Fibroblast of the aortic adventitia (primary cell): ENCODE measurements at regions not wholly inside any gene's neighbourhood (a gene's known extent, or its start where the extent isn't known, plus 50 kb on each side); places are given as distances from the start of the nearest gene placed in this dataset.
"Not testable (repeated sequence)": the region's sequence is repeated elsewhere in the genome, so short reads cannot be mapped to it uniquely, and the experiment has no call there.

ENCODE experiments used
- DNase-seq: peaks from one replicate; pipeline ENCODE4 v3.0.0-alpha.2; 2010; ENCODE audit warnings: low read depth
- H3K4me3 ChIP-seq: 2 replicates; pipeline ENCODE4 v1.5.1; 2011; ENCODE audit warnings: low read depth, mild to moderate bottlenecking, control low read depth, low read length, moderate library complexity
- TF ChIP-seq, protein P1 (sequence below): IDR thresholded peaks from 2 replicates; pipeline ENCODE4 v1.5.1; 2011; ENCODE audit warnings: mild to moderate bottlenecking, low read length, control low read depth, inconsistent platforms; ENCODE audit not compliant: insufficient read depth

DNA sequence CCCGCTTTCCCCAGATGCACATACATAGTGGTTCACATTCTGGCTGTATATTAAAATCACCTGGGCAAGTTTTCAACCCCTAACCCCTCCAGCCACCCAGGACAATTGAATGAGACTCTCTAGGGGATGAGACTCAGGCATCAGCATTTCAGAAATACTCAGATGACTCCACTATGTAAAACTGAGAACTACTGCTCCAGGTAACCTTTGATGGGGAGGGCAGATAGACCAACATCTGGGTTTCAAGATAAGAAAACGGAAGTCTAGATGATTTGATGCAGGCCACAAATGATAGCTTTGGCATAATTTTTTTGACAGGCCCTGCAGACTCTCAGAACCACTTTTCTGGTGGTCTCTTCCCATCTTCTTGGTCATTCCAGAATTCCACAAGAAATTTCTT lies 341.1 kb downstream of the EMP1 start:
- no peak for DNase-seq
- TF ChIP-seq, protein P1, sequence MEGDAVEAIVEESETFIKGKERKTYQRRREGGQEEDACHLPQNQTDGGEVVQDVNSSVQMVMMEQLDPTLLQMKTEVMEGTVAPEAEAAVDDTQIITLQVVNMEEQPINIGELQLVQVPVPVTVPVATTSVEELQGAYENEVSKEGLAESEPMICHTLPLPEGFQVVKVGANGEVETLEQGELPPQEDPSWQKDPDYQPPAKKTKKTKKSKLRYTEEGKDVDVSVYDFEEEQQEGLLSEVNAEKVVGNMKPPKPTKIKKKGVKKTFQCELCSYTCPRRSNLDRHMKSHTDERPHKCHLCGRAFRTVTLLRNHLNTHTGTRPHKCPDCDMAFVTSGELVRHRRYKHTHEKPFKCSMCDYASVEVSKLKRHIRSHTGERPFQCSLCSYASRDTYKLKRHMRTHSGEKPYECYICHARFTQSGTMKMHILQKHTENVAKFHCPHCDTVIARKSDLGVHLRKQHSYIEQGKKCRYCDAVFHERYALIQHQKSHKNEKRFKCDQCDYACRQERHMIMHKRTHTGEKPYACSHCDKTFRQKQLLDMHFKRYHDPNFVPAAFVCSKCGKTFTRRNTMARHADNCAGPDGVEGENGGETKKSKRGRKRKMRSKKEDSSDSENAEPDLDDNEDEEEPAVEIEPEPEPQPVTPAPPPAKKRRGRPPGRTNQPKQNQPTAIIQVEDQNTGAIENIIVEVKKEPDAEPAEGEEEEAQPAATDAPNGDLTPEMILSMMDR, result no peak

DNA sequence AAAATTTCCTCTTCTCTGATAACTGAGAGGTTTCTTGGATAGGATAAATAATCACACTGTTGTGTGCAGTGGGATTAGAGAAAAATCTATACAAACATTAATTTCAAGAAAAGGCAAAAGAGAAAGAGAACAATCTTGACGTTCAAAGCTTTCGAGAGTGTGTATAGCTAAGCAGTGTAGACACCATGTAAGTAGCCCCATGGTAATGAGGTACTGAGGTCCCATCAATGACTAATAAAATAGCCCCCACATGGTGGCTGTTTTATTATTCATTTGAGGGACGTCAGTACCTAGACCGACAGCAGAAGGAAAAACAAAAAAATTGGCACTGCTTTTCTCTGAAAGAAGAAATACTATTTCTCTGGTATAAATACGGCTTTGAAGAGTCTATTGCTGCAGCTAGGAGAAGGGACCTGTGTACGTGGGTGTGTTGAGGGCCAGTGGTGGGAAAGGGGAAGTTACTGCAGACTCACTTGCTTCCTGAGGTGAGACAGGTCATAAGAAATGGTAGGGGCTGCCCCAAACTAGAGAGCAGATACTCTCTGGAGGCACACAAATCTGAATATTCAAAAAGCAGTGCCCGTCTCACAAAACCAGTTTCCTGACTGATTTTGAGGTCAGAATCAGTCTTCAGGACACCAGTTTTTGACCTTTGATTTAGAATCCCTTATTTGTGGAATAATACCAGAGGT lies 339.8 kb downstream of the EMP1 start:
- no peak for DNase-seq
- TF ChIP-seq, protein P1, result no peak
- H3K4me3 ChIP-seq, result no peak overlapping the region

More for the DNA sequence above, 341.1 kb downstream of the EMP1 start:
- no peak overlapping the region for H3K4me3 ChIP-seq

DNA sequence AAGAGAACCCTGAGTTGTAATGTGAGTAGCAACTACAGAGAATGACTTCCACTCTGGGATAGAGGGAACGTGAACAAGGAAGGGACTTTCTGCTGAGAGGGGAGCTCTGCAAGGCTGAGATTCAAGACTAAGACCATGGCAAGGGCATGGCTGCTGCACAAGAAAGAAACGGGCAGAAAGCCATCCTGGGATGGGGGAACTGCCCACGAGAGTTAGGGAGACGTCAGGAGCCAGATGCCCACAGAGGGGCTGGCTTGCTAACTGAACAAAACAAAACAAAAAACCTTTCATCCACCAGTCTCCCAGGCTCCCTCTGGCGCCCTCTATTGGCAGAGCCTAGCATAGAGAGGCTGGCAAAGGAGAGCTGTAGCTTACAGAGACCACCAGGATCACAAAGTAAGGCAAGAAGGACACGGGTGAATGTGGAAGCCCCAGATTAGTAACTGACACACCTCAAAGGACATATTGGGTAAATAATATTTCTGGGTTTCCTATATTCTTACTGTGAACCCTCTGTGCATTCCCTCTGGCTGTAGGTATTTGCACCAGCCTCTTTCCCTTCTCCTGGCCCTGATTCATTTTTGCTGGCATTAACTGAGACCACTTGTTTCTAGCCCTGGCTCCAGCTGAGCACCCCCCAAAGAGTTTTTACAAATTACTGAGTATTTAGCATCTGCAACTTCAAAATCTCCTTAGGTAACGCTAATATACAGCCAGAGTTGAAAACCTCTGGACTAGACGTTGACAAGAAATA lies 338.3 kb downstream of the EMP1 start:
- TF ChIP-seq, protein P1, result peak; percentile 99
- peak; percentile 61 for DNase-seq
- peak overlapping the region; percentile 45 for H3K4me3 ChIP-seq

DNA sequence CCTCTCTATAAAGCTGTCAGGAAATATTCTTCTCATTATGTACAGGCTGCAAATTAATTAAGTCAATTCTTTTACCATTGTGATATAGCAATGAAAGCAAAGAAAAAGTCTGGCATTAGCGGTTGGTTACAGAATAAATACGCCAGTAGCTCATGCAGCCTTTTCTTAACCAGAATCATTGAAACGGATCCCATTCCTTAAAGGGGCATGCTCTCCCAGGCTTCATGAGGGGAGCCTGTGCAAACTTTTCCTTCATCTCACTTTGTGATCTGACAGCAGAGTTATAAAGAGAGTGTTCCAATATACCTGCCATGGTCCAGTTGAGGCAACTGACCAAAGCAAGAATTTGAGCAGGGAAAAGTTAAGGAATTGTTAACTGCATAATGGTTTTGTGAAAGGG lies 337.7 kb downstream of the EMP1 start:
- TF ChIP-seq, protein P1, result no peak
- H3K4me3 ChIP-seq, result no peak overlapping the region
- DNase-seq, result no peak

DNA sequence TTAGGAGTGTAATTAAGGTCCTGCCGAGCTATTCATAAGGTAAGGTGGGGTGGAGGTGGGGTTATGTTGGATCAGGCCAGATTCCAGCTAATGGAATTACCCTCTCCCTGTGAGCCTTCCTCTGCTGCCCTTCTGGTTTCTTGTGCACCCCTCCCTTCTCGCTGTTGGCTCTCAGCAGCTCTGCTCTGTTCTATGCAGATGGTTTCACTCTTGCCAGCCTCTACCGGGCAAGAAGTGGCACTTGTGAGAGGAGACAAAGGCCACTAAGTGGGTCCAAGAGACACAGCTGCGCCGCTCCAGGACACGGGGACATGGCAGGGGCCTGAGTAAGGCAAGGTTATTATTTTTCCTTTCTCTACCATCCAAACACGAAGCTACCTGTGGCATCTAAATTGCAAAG lies 334.4 kb downstream of the EMP1 start:
- H3K4me3 ChIP-seq, result no peak overlapping the region
- DNase-seq, result no peak
- TF ChIP-seq, protein P1, result no peak

DNA sequence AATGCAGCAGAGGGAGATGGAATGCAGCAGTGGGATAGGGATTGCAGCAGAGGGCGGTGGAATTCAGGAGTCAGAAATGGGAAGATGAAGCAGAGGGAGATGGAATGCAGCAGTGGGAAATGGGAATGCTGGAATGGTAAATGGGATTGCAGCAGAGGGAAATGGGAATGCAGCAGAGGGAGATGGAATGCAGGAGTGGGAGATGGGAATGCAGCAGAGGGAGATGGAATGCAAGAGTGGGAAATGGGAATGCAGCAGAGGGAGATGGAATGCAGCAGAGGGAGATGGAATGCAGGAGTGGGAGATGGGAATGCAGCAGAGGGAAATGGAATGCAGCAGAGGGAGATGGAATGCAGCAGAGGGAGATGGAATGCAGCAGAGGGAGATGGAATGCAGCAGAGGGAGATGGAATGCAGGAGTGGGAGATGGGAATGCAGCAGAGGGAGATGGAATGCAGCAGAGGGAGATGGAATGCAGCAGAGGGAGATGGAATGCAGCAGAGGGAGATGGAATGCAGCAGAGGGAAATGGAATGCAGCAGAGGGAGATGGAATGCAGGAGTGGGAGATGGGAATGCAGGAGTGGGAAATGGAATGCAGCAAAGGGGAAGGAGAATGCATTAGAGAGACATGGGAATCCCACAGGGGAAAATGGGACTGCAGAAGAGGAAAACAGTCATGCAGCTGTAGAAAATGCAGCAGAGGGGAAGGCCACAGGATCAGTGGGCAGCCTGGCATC lies 329.8 kb downstream of the EMP1 start:
- not testable (repeated sequence) for H3K4me3 ChIP-seq, DNase-seq
